Stimulated activated CD4-positive, alpha-beta T cell treated with anti-CD3 and anti-CD28 coated beads, TNF-alpha, amount 100 ng/mL, for 24 hours (primary cell): ENCODE measurements at regions not wholly inside any gene's neighbourhood (a gene's known extent, or its start where the extent isn't known, plus 50 kb on each side); places are given as distances from the start of the nearest gene placed in this dataset.

Experiments used
- DNase-seq, 3 experiments: peaks; one replicate each; pipeline ENCODE4 v3.0.0-alpha.2; 2020; ENCODE audit warnings: low read depth in 3 of 3

GRCh38 chr10:128963211-128964099 is 503.6 kb upstream of the MGMT start:
- no peak for DNase-seq

- no peak for DNase-seq
Observed at GRCh38 chr10:128964100-128964403, 503.0 kb upstream of the MGMT start.

GRCh38 chr10:128967980-128968756 is 498.9 kb upstream of the MGMT start:
- DNase-seq = no peak

- no peak for DNase-seq
Observed at GRCh38 chr10:128969551-128969950, 497.5 kb upstream of the MGMT start.

- DNase-seq = no peak
Observed at GRCh38 chr10:128971374-128972035, 495.5 kb upstream of the MGMT start.

GRCh38 chr10:128972036-128972405 is 495.0 kb upstream of the MGMT start:
- DNase-seq = no peak

GRCh38 chr10:128973221-128973620 is 493.8 kb upstream of the MGMT start:
- no peak for DNase-seq

GRCh38 chr10:128976856-128977255 is 490.2 kb upstream of the MGMT start:
- DNase-seq = no peak

GRCh38 chr10:128978211-128978610 is 488.8 kb upstream of the MGMT start:
- no peak for DNase-seq

GRCh38 chr10:128979405-128979804 is 487.6 kb upstream of the MGMT start:
- DNase-seq = no peak

GRCh38 chr10:128981251-128981650 is 485.8 kb upstream of the MGMT start:
- DNase-seq = no peak

- no peak for DNase-seq
Observed at GRCh38 chr10:128981881-128982615, 485.0 kb upstream of the MGMT start.

- no peak for DNase-seq
Observed at GRCh38 chr10:128982616-128982915, 484.5 kb upstream of the MGMT start.

GRCh38 chr10:128985036-128985435 is 482.0 kb upstream of the MGMT start:
- DNase-seq = no peak

- no peak for DNase-seq
Observed at GRCh38 chr10:128990986-128991385, 476.1 kb upstream of the MGMT start.

GRCh38 chr10:128992770-128993169 is 474.3 kb upstream of the MGMT start:
- DNase-seq = no peak

- no peak for DNase-seq
Observed at GRCh38 chr10:128993443-128993842, 473.6 kb upstream of the MGMT start.

- DNase-seq = no peak
Observed at GRCh38 chr10:128993911-128994538, 473.0 kb upstream of the MGMT start.

GRCh38 chr10:128994598-128995143 is 472.4 kb upstream of the MGMT start:
- DNase-seq = no peak

- no peak for DNase-seq
Observed at GRCh38 chr10:128995676-128996075, 471.4 kb upstream of the MGMT start.

GRCh38 chr10:128996092-128996491 is 470.9 kb upstream of the MGMT start:
- DNase-seq = no peak
